ENCODE measurements at regions not wholly inside any gene's neighbourhood (a gene's known extent, or its start where the extent isn't known, plus 50 kb on each side); places are given as distances from the start of the nearest gene placed in this dataset.

GRCh38 chr14:65214741-65215140 is 112.4 kb upstream of the MAX start:
- Histone ChIP-seq H3K4me1 (ENCODE audit: control insufficient read depth in 2 of 2, insufficient read depth in 2 of 2, low read length in 2 of 2) (no peaks in the 10 kb centered on the region), H3K4me3 (ENCODE audit: low read length in 2 of 2) (no peak overlapping the region), H3K27ac (ENCODE audit: low read depth in 2 of 2, low read length in 2 of 2) (no peak overlapping the region), H3K9me3 (ENCODE audit: control insufficient read depth in 2 of 2, low read length in 2 of 2) (no peaks in the 10 kb centered on the region), H3K27me3 (ENCODE audit: control insufficient read depth in 2 of 2, insufficient read depth in 2 of 2, low read length in 2 of 2) (no peaks in the 10 kb centered on the region), H3K36me3 (ENCODE audit: control insufficient read depth in 2 of 2, insufficient read depth in 2 of 2, low read length in 2 of 2) (no peaks in the 10 kb centered on the region), H3K9ac (ENCODE audit: low read depth in 1 of 2, low read length in 2 of 2) (no peak overlapping the region)

DNA sequence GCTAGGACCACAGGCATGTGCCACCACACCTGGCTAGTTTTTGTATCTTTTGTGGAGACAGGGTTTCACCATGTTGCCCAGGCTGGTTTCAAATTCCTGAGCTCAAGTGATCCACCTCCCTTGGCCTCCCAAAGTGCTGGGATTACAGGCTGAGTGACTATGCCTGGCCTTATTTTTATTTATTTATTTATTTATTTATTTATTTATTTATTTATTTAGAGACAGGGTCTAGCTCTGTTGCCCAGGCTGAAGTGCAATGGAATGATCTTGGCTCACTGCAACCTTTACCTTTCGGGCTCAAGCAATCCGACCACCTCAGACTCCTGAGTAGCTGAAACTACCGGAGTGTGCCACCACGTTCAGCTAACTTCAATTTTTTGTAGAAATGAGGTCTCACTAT is 117.0 kb upstream of the MAX start:
- H3K4me3 ChIP-seq (ENCODE audit: low read length in 2 of 2) = no peak overlapping the region
- H3K27me3 ChIP-seq (ENCODE audit: control insufficient read depth in 2 of 2, insufficient read depth in 2 of 2, low read length in 2 of 2) = no peaks in the 10 kb centered on the region
- H3K9me3 ChIP-seq (ENCODE audit: control insufficient read depth in 2 of 2, low read length in 2 of 2) = no peaks in the 10 kb centered on the region
- H3K4me1 ChIP-seq (ENCODE audit: control insufficient read depth in 2 of 2, insufficient read depth in 2 of 2, low read length in 2 of 2) = no peaks in the 10 kb centered on the region
- no peaks in the 10 kb centered on the region for H3K36me3 ChIP-seq (ENCODE audit: control insufficient read depth in 2 of 2, insufficient read depth in 2 of 2, low read length in 2 of 2)
- no peak overlapping the region for H3K27ac ChIP-seq (ENCODE audit: low read depth in 2 of 2, low read length in 2 of 2)
- H3K9ac ChIP-seq (ENCODE audit: low read depth in 1 of 2, low read length in 2 of 2) = no peak overlapping the region

DNA sequence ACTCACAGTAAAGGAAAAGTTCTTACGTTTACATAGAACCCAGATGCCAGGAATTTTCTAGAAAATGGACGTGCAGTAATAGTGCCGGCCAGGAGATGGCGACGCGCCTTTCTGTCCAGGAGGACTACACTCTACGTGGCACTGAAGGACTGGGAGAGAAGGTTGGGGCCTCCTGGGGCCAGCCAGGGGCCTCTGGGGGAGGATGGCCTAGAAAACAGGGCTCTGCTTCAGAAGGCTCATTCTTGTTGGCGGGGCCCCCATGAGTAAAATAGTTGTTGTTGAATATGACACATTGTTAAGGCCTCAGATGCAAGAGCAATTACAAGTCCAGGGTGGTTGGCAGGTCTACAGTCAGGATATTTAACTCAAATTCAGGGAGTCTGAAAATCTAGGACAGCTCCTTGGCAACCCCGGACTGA is 120.1 kb upstream of the MAX start:
- peak overlapping the region in 1 of 2 donors; percentile 47 for H3K9ac ChIP-seq (ENCODE audit: low read depth in 1 of 2, low read length in 2 of 2)
- peaks cover 20 to 22% of the 10 kb centered on the region in 2 donors for H3K4me1 ChIP-seq (ENCODE audit: control insufficient read depth in 2 of 2, insufficient read depth in 2 of 2, low read length in 2 of 2)
- H3K27ac ChIP-seq (ENCODE audit: low read depth in 2 of 2, low read length in 2 of 2) = no peak overlapping the region
- H3K27me3 ChIP-seq (ENCODE audit: control insufficient read depth in 2 of 2, insufficient read depth in 2 of 2, low read length in 2 of 2) = no peaks in the 10 kb centered on the region
- no peaks in the 10 kb centered on the region for H3K36me3 ChIP-seq (ENCODE audit: control insufficient read depth in 2 of 2, insufficient read depth in 2 of 2, low read length in 2 of 2)
- no peaks in the 10 kb centered on the region for H3K9me3 ChIP-seq (ENCODE audit: control insufficient read depth in 2 of 2, low read length in 2 of 2)
- H3K4me3 ChIP-seq (ENCODE audit: low read length in 2 of 2) = no peak overlapping the region

DNA sequence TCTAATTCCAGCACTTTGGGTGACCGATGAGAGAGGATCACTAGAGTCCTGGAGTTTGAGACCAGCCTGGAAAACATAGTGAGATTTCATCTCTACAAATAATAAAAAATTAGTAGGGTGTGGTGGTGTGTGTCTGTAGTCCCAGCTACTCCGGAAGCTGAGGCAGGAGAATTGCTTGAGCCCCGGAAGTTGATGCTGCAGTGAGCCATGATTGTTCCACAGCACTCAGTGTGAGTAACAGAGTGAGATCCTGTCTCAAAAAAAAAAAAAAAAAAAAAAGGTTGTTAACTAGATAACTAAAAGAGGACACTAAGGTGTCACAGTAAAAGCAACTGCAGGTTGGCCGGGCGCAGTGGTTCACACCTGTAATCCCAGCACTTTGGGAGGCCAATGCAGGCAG is 121.3 kb upstream of the MAX start:
- Histone ChIP-seq H3K9me3 (ENCODE audit: control insufficient read depth in 2 of 2, low read length in 2 of 2) (no peaks in the 10 kb centered on the region), H3K27ac (ENCODE audit: low read depth in 2 of 2, low read length in 2 of 2) (no peak overlapping the region), H3K4me3 (ENCODE audit: low read length in 2 of 2) (no peak overlapping the region), H3K27me3 (ENCODE audit: control insufficient read depth in 2 of 2, insufficient read depth in 2 of 2, low read length in 2 of 2) (no peaks in the 10 kb centered on the region), H3K36me3 (ENCODE audit: control insufficient read depth in 2 of 2, insufficient read depth in 2 of 2, low read length in 2 of 2) (no peaks in the 10 kb centered on the region), H3K9ac (ENCODE audit: low read depth in 1 of 2, low read length in 2 of 2) (no peak overlapping the region), H3K4me1 (ENCODE audit: control insufficient read depth in 2 of 2, insufficient read depth in 2 of 2, low read length in 2 of 2) (peaks cover 21 to 27% of the 10 kb centered on the region in 2 donors)

DNA sequence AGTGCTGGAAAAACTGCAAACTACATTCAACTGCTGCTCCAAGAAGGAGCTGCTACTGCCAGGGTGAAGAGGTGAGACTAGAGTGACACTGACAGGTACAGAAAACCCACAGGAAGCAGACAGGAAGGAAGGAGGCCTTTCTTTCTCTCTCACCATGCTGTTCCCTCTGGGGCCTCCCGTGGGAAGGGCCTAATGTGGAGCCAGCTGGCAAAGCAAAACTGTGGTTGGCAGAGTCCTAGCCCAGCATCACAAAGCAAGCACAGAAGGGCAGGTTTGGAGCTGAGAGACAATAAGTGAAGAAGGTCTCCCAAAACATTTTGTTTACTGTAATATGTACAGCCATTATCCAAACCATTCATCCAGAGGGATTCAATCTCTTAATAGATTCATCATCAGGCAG is 122.5 kb upstream of the MAX start:
- no peak overlapping the region for H3K27ac ChIP-seq (ENCODE audit: low read depth in 2 of 2, low read length in 2 of 2)

DNA sequence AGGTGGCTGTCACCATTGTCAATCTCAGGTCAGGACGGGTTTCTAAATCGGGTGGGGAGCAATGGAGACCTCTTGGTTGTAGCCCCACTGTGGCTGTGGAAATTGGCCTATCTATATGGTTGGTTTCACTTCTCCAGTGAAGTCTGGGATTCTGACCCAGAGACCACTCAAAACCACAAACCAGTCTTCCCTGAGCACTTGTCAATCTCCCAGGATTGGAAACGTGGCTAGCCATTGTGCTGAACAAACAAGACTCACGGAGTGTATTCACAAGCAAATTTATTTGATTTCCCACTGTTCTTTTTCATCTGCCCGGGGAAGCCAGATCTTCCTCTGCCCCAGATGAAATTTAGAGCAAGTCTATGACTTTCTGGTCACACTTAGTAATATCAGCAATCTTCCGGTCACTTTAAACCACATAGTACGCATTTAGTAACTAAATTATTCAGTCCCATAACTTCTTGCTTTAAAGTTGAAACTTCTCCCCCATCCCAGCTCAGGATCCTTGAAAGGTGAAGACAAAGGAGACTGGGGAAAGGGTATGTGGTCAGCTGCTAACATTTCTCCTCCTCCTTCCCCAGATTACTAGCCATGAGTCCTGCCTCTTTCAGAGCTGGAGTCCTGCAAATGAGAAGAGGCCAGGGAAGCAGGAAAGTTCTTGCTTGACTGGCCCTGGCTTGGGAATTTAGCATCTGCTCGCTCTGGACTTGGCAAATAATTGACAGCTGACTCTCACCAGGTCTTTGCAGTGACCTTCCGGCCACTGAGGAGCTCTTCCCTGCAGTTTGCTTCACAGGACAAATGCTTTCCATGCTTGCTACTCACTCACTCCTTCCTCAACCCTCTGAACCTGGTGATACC is 123.2 kb upstream of the MAX start:
- H3K4me3 ChIP-seq (ENCODE audit: low read length in 2 of 2) = no peak overlapping the region
- no peaks in the 10 kb centered on the region for H3K27me3 ChIP-seq (ENCODE audit: control insufficient read depth in 2 of 2, insufficient read depth in 2 of 2, low read length in 2 of 2)
- peak overlapping the region in 1 of 2 donors; percentile 82 for H3K27ac ChIP-seq (ENCODE audit: low read depth in 2 of 2, low read length in 2 of 2)
- H3K36me3 ChIP-seq (ENCODE audit: control insufficient read depth in 2 of 2, insufficient read depth in 2 of 2, low read length in 2 of 2) = no peaks in the 10 kb centered on the region
- H3K4me1 ChIP-seq (ENCODE audit: control insufficient read depth in 2 of 2, insufficient read depth in 2 of 2, low read length in 2 of 2) = peaks cover 33 to 40% of the 10 kb centered on the region in 2 donors
- H3K9me3 ChIP-seq (ENCODE audit: control insufficient read depth in 2 of 2, low read length in 2 of 2) = no peaks in the 10 kb centered on the region
- H3K9ac ChIP-seq (ENCODE audit: low read depth in 1 of 2, low read length in 2 of 2) = no peak overlapping the region

More for the DNA sequence above, 122.5 kb upstream of the MAX start:
- Histone ChIP-seq H3K9me3 (ENCODE audit: control insufficient read depth in 2 of 2, low read length in 2 of 2) (no peaks in the 10 kb centered on the region), H3K36me3 (ENCODE audit: control insufficient read depth in 2 of 2, insufficient read depth in 2 of 2, low read length in 2 of 2) (no peaks in the 10 kb centered on the region), H3K4me1 (ENCODE audit: control insufficient read depth in 2 of 2, insufficient read depth in 2 of 2, low read length in 2 of 2) (peaks cover 26 to 34% of the 10 kb centered on the region in 2 donors), H3K9ac (ENCODE audit: low read depth in 1 of 2, low read length in 2 of 2) (no peak overlapping the region), H3K4me3 (ENCODE audit: low read length in 2 of 2) (no peak overlapping the region), H3K27me3 (ENCODE audit: control insufficient read depth in 2 of 2, insufficient read depth in 2 of 2, low read length in 2 of 2) (no peaks in the 10 kb centered on the region)

DNA sequence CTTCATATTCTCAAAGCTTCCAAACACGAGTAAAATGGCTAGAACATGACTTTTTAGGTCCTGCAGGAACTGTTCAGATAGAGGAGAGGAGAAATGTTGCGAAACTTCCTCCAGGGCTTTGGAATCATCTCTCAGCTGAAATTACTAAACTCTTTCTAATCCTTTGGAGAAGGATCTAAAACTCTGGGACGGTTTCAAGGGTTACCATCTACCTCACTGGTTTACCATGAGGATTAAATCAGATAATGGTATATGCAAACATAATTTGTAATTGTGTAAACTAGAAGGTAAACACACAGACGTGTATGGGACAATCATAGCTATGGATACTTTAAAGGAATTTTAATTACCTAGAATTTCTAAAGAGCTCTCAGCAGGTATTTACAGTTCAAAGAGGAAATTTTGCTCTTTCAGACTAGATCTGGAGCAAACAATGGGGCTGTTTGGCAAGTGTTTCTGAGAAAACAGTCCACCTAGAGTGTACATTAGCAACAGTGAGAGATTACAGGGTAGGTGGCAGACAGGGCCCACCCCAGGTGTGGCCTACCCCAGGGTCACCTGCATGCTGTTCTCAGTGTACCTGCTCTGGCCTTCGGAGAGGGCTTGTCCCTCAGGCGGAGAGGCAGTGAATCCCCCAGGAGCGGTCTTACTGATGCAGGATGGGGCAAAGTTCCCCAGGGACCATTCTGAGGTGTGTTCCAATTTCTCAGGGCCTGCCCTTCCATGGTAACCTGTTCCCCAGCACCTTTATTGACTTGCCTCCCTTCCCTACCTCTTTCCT is 124.7 kb upstream of the MAX start:
- H3K9ac ChIP-seq (ENCODE audit: low read depth in 1 of 2, low read length in 2 of 2) = peak overlapping the region; percentile 14 to 27
- H3K27me3 ChIP-seq (ENCODE audit: control insufficient read depth in 2 of 2, insufficient read depth in 2 of 2, low read length in 2 of 2) = no peaks in the 10 kb centered on the region
- peak overlapping the region in 1 of 2 donors; percentile 20 for H3K4me3 ChIP-seq (ENCODE audit: low read length in 2 of 2)
- no peaks in the 10 kb centered on the region for H3K36me3 ChIP-seq (ENCODE audit: control insufficient read depth in 2 of 2, insufficient read depth in 2 of 2, low read length in 2 of 2)
- peak overlapping the region; percentile 74 to 82 for H3K27ac ChIP-seq (ENCODE audit: low read depth in 2 of 2, low read length in 2 of 2)
- H3K9me3 ChIP-seq (ENCODE audit: control insufficient read depth in 2 of 2, low read length in 2 of 2) = no peaks in the 10 kb centered on the region
- H3K4me1 ChIP-seq (ENCODE audit: control insufficient read depth in 2 of 2, insufficient read depth in 2 of 2, low read length in 2 of 2) = peaks cover 40 to 43% of the 10 kb centered on the region in 2 donors

- H3K4me1 ChIP-seq (ENCODE audit: control insufficient read depth in 2 of 2, insufficient read depth in 2 of 2, low read length in 2 of 2) = peaks cover 40 to 43% of the 10 kb centered on the region in 2 donors
- no peak overlapping the region for H3K9ac ChIP-seq (ENCODE audit: low read depth in 1 of 2, low read length in 2 of 2)
- H3K4me3 ChIP-seq (ENCODE audit: low read length in 2 of 2) = no peak overlapping the region
- H3K27ac ChIP-seq (ENCODE audit: low read depth in 2 of 2, low read length in 2 of 2) = peak overlapping the region; percentile 51 to 82
- H3K27me3 ChIP-seq (ENCODE audit: control insufficient read depth in 2 of 2, insufficient read depth in 2 of 2, low read length in 2 of 2) = no peaks in the 10 kb centered on the region
- no peaks in the 10 kb centered on the region for H3K9me3 ChIP-seq (ENCODE audit: control insufficient read depth in 2 of 2, low read length in 2 of 2)
- H3K36me3 ChIP-seq (ENCODE audit: control insufficient read depth in 2 of 2, insufficient read depth in 2 of 2, low read length in 2 of 2) = no peaks in the 10 kb centered on the region
These were observed 126.1 kb upstream of the MAX start for GRCh38 chr14:65228436-65228835.

DNA sequence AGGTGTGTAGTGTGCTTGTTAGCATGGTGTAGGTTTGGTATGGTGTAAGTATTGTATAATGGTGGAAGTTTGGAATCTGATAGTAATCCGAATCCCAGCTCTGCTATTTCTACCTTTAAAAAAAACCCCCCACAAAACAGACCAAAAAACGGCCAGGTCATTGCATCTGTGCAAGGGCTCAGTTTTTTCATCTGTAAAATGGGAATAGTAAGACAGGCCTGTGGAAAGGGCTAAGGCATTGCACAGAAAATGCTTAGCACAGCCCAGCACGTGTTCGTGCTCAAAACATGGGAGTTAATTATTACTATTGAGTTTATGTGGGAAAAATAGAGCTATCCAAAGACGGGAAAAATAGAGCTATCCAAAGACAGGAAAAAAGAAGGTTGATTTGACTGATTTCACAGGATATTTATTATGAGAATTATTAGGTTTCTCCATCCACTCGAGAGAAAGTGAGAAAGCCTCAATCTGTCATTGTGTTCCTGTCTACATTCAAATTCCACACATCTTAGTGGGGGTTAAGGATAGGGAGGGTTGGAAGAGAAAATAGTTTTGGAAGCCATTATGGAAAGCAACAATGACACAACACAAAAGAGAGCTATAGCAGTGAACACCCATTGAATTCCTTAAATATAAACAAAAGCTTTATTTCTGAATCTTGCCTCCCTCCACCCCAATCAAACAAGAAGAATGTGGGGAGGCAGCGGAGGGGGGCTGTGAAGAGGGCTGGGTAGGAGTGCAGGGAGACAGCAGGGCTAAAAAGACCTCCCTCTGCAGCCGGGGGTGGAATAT is 126.8 kb upstream of the MAX start:
- Histone ChIP-seq H3K9ac (ENCODE audit: low read depth in 1 of 2, low read length in 2 of 2) (peak overlapping the region; percentile 42 to 71), H3K4me1 (ENCODE audit: control insufficient read depth in 2 of 2, insufficient read depth in 2 of 2, low read length in 2 of 2) (peaks cover 40 to 43% of the 10 kb centered on the region in 2 donors), H3K9me3 (ENCODE audit: control insufficient read depth in 2 of 2, low read length in 2 of 2) (no peaks in the 10 kb centered on the region), H3K27ac (ENCODE audit: low read depth in 2 of 2, low read length in 2 of 2) (peak overlapping the region; percentile 80 to 82), H3K4me3 (ENCODE audit: low read length in 2 of 2) (peak overlapping the region; percentile 64 to 72), H3K27me3 (ENCODE audit: control insufficient read depth in 2 of 2, insufficient read depth in 2 of 2, low read length in 2 of 2) (no peaks in the 10 kb centered on the region), H3K36me3 (ENCODE audit: control insufficient read depth in 2 of 2, insufficient read depth in 2 of 2, low read length in 2 of 2) (no peaks in the 10 kb centered on the region)
